VCaP (cell line): ENCODE measurements at regions not wholly inside any gene's neighbourhood (a gene's known extent, or its start where the extent isn't known, plus 50 kb on each side); places are given as distances from the start of the nearest gene placed in this dataset.

Experiments used
- H3K27ac ChIP-seq: fragments of 450-650 bp; 2 replicates; pipeline ENCODE4 v1.5.1; 2017
- TF ChIP-seq, protein P1 (sequence below): fragments of 450-650 bp; conservative IDR thresholded peaks from 2 replicates; pipeline ENCODE4 v1.5.1; 2017; ENCODE audit warnings: mild to moderate bottlenecking, moderate library complexity

DNA sequence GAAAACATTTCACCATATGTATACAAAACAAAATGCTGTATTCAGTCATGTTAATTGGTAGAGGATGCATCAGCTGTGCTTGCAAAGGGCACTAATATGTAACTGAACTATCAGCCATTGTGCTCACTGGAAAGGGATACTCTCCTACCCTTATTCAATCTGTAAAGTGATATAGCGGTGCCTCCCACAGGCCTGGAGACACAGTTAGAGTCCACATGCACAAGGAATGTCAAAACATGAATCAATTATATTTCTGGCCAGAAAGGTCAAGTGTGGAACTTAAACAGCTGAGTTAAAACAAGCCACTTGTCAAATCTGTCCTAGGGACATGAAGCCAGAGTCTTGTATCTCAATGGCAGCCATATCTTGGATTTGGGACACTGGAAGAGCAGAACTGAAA, 71.2 kb upstream of the IZUMO3 start:
- H3K27ac ChIP-seq = no peak overlapping the region
- TF ChIP-seq, protein P1, sequence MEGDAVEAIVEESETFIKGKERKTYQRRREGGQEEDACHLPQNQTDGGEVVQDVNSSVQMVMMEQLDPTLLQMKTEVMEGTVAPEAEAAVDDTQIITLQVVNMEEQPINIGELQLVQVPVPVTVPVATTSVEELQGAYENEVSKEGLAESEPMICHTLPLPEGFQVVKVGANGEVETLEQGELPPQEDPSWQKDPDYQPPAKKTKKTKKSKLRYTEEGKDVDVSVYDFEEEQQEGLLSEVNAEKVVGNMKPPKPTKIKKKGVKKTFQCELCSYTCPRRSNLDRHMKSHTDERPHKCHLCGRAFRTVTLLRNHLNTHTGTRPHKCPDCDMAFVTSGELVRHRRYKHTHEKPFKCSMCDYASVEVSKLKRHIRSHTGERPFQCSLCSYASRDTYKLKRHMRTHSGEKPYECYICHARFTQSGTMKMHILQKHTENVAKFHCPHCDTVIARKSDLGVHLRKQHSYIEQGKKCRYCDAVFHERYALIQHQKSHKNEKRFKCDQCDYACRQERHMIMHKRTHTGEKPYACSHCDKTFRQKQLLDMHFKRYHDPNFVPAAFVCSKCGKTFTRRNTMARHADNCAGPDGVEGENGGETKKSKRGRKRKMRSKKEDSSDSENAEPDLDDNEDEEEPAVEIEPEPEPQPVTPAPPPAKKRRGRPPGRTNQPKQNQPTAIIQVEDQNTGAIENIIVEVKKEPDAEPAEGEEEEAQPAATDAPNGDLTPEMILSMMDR = no peak; the same call in 1 of the 2 replicates

DNA sequence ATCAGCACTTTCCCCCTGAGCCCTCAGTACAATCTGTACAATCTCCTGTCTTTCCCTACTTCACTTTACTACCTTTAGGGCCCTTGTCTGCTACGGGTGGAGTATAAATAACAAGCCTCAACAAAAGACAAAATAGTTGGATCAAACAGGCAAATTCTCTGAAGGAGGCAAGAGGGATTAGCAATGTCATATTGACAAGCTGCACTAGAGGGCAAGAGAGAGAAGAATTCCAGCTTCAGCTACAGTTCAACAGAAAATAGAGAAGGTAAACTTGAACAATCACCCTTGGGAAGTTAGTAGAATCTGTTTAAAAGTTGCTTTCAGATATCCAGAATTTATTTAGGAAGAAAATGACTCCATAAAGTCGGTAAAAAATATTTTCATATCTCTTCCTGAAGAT, 68.4 kb upstream of the IZUMO3 start:
- TF ChIP-seq, protein P1 = peak; percentile 81

DNA sequence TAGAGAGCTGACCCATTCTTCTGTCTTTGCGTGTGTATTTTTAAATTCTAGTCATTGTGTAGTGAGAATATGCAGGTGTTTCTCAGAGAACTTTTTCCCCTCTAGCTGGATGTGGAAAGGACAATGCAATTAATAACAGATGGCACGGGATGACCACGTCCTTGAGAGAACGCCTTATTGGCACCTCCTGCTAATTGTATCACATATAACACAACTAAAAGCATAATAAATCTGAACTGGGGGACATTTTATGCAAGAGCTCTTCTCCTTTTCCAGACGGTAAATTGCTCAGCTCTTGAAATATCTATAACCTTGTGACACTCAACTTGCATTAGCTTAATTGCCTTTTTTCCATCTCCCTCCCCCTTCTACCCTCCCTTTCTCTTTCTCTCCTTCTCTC, 62.9 kb upstream of the IZUMO3 start:
- no peak overlapping the region for H3K27ac ChIP-seq
- TF ChIP-seq, protein P1 = no peak

More for the DNA sequence above, 68.4 kb upstream of the IZUMO3 start:
- peak overlapping the region; percentile 11; the same call in 1 of the 2 replicates for H3K27ac ChIP-seq

DNA sequence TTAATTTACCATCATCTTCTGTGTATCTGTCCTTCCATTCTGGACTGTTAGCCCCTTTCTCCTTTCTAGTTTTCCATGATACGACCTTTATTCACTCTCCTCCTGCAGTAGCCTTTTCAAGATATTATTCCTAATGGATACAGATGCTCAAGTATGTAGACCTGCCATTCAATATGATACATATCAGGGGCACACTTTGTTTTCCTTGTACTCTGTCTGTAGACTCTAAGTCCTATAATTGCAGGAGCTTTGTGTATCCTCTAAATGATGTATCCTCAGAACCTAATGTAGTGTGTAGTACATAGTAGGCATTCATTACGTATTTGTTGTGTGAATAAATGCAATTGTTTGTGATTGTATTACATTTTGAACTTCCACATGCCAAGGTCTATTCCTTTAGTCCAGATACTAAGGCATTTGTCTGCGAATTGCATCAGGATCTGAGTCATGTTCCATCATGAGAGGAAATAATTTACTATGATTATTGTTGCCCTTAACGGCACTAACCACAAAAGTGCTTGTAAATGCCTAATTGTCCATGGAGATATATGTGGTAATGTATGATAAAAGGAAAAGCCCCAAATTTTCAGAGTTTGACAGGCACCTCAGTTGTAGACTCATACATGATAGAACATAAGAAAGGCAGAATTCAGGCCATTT, 57.1 kb upstream of the IZUMO3 start:
- TF ChIP-seq, protein P1 = no peak

More for the DNA sequence above, 57.1 kb upstream of the IZUMO3 start:
- H3K27ac ChIP-seq = no peak overlapping the region
